CD4-positive, alpha-beta memory T cell (primary cell): ENCODE measurements at regions not wholly inside any gene's neighbourhood (a gene's known extent, or its start where the extent isn't known, plus 50 kb on each side); places are given as distances from the start of the nearest gene placed in this dataset.

Experiments
- CTCF ChIA-PET: fragments of 350-600 bp; sonication (Branson Sonifier 250); formaldehyde crosslinking; loops from one replicate; lab custom pipeline; 2021; ENCODE audit warnings: inconsistent platforms; ENCODE audit not compliant: partially characterized antibody; lab: Charles Lee
- POLR2A ChIA-PET: fragments of 350-600 bp; sonication (Branson Sonifier 250); formaldehyde crosslinking; loops from one replicate; lab custom pipeline; 2021; ENCODE audit not compliant: partially characterized antibody; lab: Charles Lee
- DNase-seq, 5 donors: peaks; one replicate each; pipeline versions ENCODE4 v3.0.0 to v3.0.0-alpha.2; 2020 to 2022; ENCODE audit warnings: mixed read lengths in 1 of 5
- H3K27ac ChIP-seq: one replicate; pipeline ENCODE4 v1.7.0; 2013; ENCODE audit warnings: low read depth, low read length
- H3K27me3 ChIP-seq: 2 replicates; pipeline ENCODE4 v1.7.0; 2013; ENCODE audit warnings: mild to moderate bottlenecking, low read length, moderate library complexity; ENCODE audit not compliant: insufficient read depth
- H3K36me3 ChIP-seq: 2 replicates; pipeline ENCODE4 v1.7.0; 2013; ENCODE audit warnings: mild to moderate bottlenecking, low read length, moderate library complexity; ENCODE audit not compliant: insufficient read depth
- H3K4me1 ChIP-seq: 2 replicates; pipeline ENCODE4 v1.7.0; 2013; ENCODE audit warnings: mild to moderate bottlenecking, low read length, moderate library complexity; ENCODE audit not compliant: insufficient read depth
- H3K4me3 ChIP-seq, 2 donors: one replicate each; pipeline ENCODE4 v1.7.0; 2013; ENCODE audit warnings: low read length in 2 of 2, mild to moderate bottlenecking in 1 of 2
- H3K9me3 ChIP-seq, 2 donors: one replicate each; pipeline ENCODE4 v1.7.0; 2013; ENCODE audit warnings: low read length in 2 of 2, control low read depth in 1 of 2; ENCODE audit not compliant: control insufficient read depth in 1 of 2
- H3K27ac Mint-ChIP-seq, 7 donors: one replicate each; pipeline ENCODE4 v1.8.0; 2020 to 2021; ENCODE audit warnings: mixed read lengths in 7 of 7, mild to moderate bottlenecking in 6 of 7, inconsistent platforms in 3 of 7, moderate library complexity in 3 of 7
- H3K27me3 Mint-ChIP-seq, 2 donors: one replicate each; pipeline ENCODE4 v1.8.0; 2020 to 2021; ENCODE audit warnings: mixed read lengths in 2 of 2
- H3K36me3 Mint-ChIP-seq, 2 donors: one replicate each; pipeline ENCODE4 v1.8.0; 2020 to 2021; ENCODE audit warnings: mixed read lengths in 2 of 2, inconsistent platforms in 1 of 2, mild to moderate bottlenecking in 1 of 2
- H3K4me1 Mint-ChIP-seq, 4 donors: one replicate each; pipeline ENCODE4 v1.8.0; 2020 to 2021; ENCODE audit warnings: mixed read lengths in 4 of 4, mild to moderate bottlenecking in 1 of 4
- H3K4me3 Mint-ChIP-seq, 8 donors: one replicate each; pipeline ENCODE4 v1.8.0; 2020 to 2021; ENCODE audit warnings: mixed read lengths in 8 of 8, mild to moderate bottlenecking in 7 of 8, moderate library complexity in 6 of 8, inconsistent platforms in 3 of 8
- H3K9me3 Mint-ChIP-seq, 8 donors: one replicate each; pipeline ENCODE4 v1.8.0; 2020 to 2021; ENCODE audit warnings: mixed read lengths in 8 of 8, mild to moderate bottlenecking in 5 of 8, inconsistent platforms in 3 of 8, moderate library complexity in 1 of 8
- intact Hi-C: fragments of 100-400 bp; cut with micrococcal nuclease; formaldehyde crosslinking; loops from one replicate; pipeline ENCODE4 v1.15.1; 2023

- Mint-ChIP-seq H3K9me3 (no peaks in the 10 kb centered on the region), H3K27ac (no peak overlapping the region), H3K27me3 (peaks cover 13 to 14% of the 10 kb centered on the region in 2 donors), H3K36me3 (no peaks in the 10 kb centered on the region), H3K4me3 (no peak overlapping the region), H3K4me1 (no peaks in the 10 kb centered on the region)
- CTCF ChIA-PET = no interaction called here
- Histone ChIP-seq H3K4me3 (no peak overlapping the region), H3K36me3 (no peaks in the 10 kb centered on the region), H3K4me1 (no peaks in the 10 kb centered on the region), H3K27me3 (no peaks in the 10 kb centered on the region), H3K9me3 (no peaks in the 10 kb centered on the region), H3K27ac (no peak overlapping the region)
- POLR2A ChIA-PET = no interaction called here
- intact Hi-C loops = no loop called here
- no peak for DNase-seq
Measured at GRCh38 chr9:89939181-89939580, 334.4 kb downstream of the GADD45G start.

GRCh38 chr9:89939626-89940292 lies 334.9 kb downstream of the GADD45G start:
- H3K4me1 Mint-ChIP-seq = no peaks in the 10 kb centered on the region
- H3K27me3 Mint-ChIP-seq = peaks cover 14 to 16% of the 10 kb centered on the region in 2 donors
- Histone ChIP-seq H3K4me1 (no peaks in the 10 kb centered on the region), H3K27me3 (no peaks in the 10 kb centered on the region), H3K4me3 (no peak overlapping the region), H3K36me3 (no peaks in the 10 kb centered on the region), H3K9me3 (no peaks in the 10 kb centered on the region), H3K27ac (no peak overlapping the region)
- no peaks in the 10 kb centered on the region for H3K9me3 Mint-ChIP-seq
- intact Hi-C loops = no loop called here
- no peak overlapping the region for H3K4me3 Mint-ChIP-seq
- ChIA-PET CTCF (no interaction called here), POLR2A (no interaction called here)
- no peak for DNase-seq
- no peak overlapping the region for H3K27ac Mint-ChIP-seq
- H3K36me3 Mint-ChIP-seq = no peaks in the 10 kb centered on the region

- H3K9me3 Mint-ChIP-seq = no peaks in the 10 kb centered on the region
- no peak for DNase-seq
- H3K4me3 Mint-ChIP-seq = no peak overlapping the region
- Histone ChIP-seq H3K9me3 (no peaks in the 10 kb centered on the region), H3K27me3 (no peaks in the 10 kb centered on the region), H3K36me3 (no peaks in the 10 kb centered on the region), H3K4me1 (no peaks in the 10 kb centered on the region), H3K27ac (no peak overlapping the region), H3K4me3 (no peak overlapping the region)
- no peak overlapping the region for H3K27ac Mint-ChIP-seq
- H3K4me1 Mint-ChIP-seq = no peaks in the 10 kb centered on the region
- no peaks in the 10 kb centered on the region for H3K36me3 Mint-ChIP-seq
- intact Hi-C loops = no loop called here
- peaks cover 14 to 16% of the 10 kb centered on the region in 2 donors for H3K27me3 Mint-ChIP-seq
- ChIA-PET CTCF (no interaction called here), POLR2A (no interaction called here)
Measured at GRCh38 chr9:89940625-89941024, 335.8 kb downstream of the GADD45G start.

GRCh38 chr9:89941875-89942274 lies 337.1 kb downstream of the GADD45G start:
- Mint-ChIP-seq H3K9me3 (no peaks in the 10 kb centered on the region), H3K4me3 (no peak overlapping the region), H3K36me3 (no peaks in the 10 kb centered on the region), H3K27ac (no peak overlapping the region), H3K4me1 (no peaks in the 10 kb centered on the region), H3K27me3 (peaks cover 10 to 14% of the 10 kb centered on the region in 2 donors)
- Histone ChIP-seq H3K9me3 (no peaks in the 10 kb centered on the region), H3K36me3 (no peaks in the 10 kb centered on the region), H3K27me3 (no peaks in the 10 kb centered on the region), H3K27ac (no peak overlapping the region), H3K4me1 (no peaks in the 10 kb centered on the region), H3K4me3 (no peak overlapping the region)
- intact Hi-C loops = no loop called here
- CTCF ChIA-PET = interaction anchor here (1.0 to 1.1 kb wide), 2 partner anchors 15 to 341 kb away, joined by 3 read pairs; no protein-coding TSS in a partner anchor
- POLR2A ChIA-PET = no interaction called here
- DNase-seq = no peak

- Mint-ChIP-seq H3K27ac (no peak overlapping the region), H3K27me3 (peaks cover 10 to 14% of the 10 kb centered on the region in 2 donors), H3K4me3 (no peak overlapping the region), H3K9me3 (no peaks in the 10 kb centered on the region), H3K4me1 (no peaks in the 10 kb centered on the region), H3K36me3 (no peaks in the 10 kb centered on the region)
- ChIA-PET POLR2A (no interaction called here), CTCF (interaction anchor here (1.1 kb wide), 1 partner anchor 14 kb away, joined by 3 read pairs; no protein-coding TSS in a partner anchor)
- H3K4me1 ChIP-seq = no peaks in the 10 kb centered on the region
- H3K27ac ChIP-seq = no peak overlapping the region
- no peaks in the 10 kb centered on the region for H3K9me3 ChIP-seq
- H3K27me3 ChIP-seq = no peaks in the 10 kb centered on the region
- no peaks in the 10 kb centered on the region for H3K36me3 ChIP-seq
- no peak overlapping the region for H3K4me3 ChIP-seq
- no peak for DNase-seq
- intact Hi-C loops = no loop called here
Measured at GRCh38 chr9:89942643-89943042, 337.8 kb downstream of the GADD45G start.

- no peak overlapping the region for H3K4me3 ChIP-seq
- Mint-ChIP-seq H3K27ac (no peak overlapping the region), H3K36me3 (no peaks in the 10 kb centered on the region), H3K9me3 (no peaks in the 10 kb centered on the region), H3K27me3 (peaks cover 10 to 14% of the 10 kb centered on the region in 2 donors), H3K4me1 (no peaks in the 10 kb centered on the region), H3K4me3 (no peak overlapping the region)
- H3K27me3 ChIP-seq = no peaks in the 10 kb centered on the region
- no peaks in the 10 kb centered on the region for H3K4me1 ChIP-seq
- ChIA-PET CTCF (no interaction called here), POLR2A (no interaction called here)
- no peak for DNase-seq
- H3K27ac ChIP-seq = no peak overlapping the region
- intact Hi-C loops = no loop called here
- no peaks in the 10 kb centered on the region for H3K36me3 ChIP-seq
- H3K9me3 ChIP-seq = no peaks in the 10 kb centered on the region
Measured at GRCh38 chr9:89943309-89943708, 338.5 kb downstream of the GADD45G start.

- Mint-ChIP-seq H3K4me3 (no peak overlapping the region), H3K4me1 (no peaks in the 10 kb centered on the region), H3K9me3 (no peaks in the 10 kb centered on the region), H3K36me3 (no peaks in the 10 kb centered on the region), H3K27me3 (peaks cover 10 to 13% of the 10 kb centered on the region in 2 donors), H3K27ac (no peak overlapping the region)
- Histone ChIP-seq H3K4me1 (no peaks in the 10 kb centered on the region), H3K27me3 (no peaks in the 10 kb centered on the region), H3K9me3 (no peaks in the 10 kb centered on the region), H3K4me3 (no peak overlapping the region), H3K36me3 (no peaks in the 10 kb centered on the region), H3K27ac (no peak overlapping the region)
- POLR2A ChIA-PET = no interaction called here
- intact Hi-C loops = no loop called here
- no peak for DNase-seq
- CTCF ChIA-PET = no interaction called here
Measured at GRCh38 chr9:89943728-89944127, 338.9 kb downstream of the GADD45G start.
